ENCODE measurements at regions not wholly inside any gene's neighbourhood (a gene's known extent, or its start where the extent isn't known, plus 50 kb on each side); places are given as distances from the start of the nearest gene placed in this dataset.
"Not testable (repeated sequence)": the region's sequence is repeated elsewhere in the genome, so short reads cannot be mapped to it uniquely, and the experiment has no call there.

GRCh38 chrX:43375136-43375535, 281.0 kb upstream of the MAOA start:
- no peak for DNase-seq (ENCODE audit: low spot score)

- DNase-seq (ENCODE audit: low spot score), result no peak
Observed at GRCh38 chrX:43380704-43381103, 275.4 kb upstream of the MAOA start.

GRCh38 chrX:43386875-43387274, 269.2 kb upstream of the MAOA start:
- no peak for DNase-seq (ENCODE audit: low spot score)

- DNase-seq (ENCODE audit: low spot score), result no peak
Observed at GRCh38 chrX:43405191-43405590, 250.9 kb upstream of the MAOA start.

GRCh38 chrX:43423876-43424275, 232.2 kb upstream of the MAOA start:
- no peak for DNase-seq (ENCODE audit: low spot score)

GRCh38 chrX:43436517-43436916, 219.6 kb upstream of the MAOA start:
- DNase-seq (ENCODE audit: low spot score), result no peak

- no peak for DNase-seq (ENCODE audit: low spot score)
Observed at GRCh38 chrX:43446752-43447151, 209.3 kb upstream of the MAOA start.

- no peak for DNase-seq (ENCODE audit: low spot score)
Observed at GRCh38 chrX:43448688-43449087, 207.4 kb upstream of the MAOA start.

- DNase-seq (ENCODE audit: low spot score), result no peak
Observed at GRCh38 chrX:43450355-43450754, 205.7 kb upstream of the MAOA start.

- not testable (repeated sequence) for DNase-seq (ENCODE audit: low spot score)
Observed at GRCh38 chrX:43451976-43452686, 204.0 kb upstream of the MAOA start.

- DNase-seq (ENCODE audit: low spot score), result no peak
Observed at GRCh38 chrX:43456063-43456462, 200.0 kb upstream of the MAOA start.

- no peak for DNase-seq (ENCODE audit: low spot score)
Observed at GRCh38 chrX:43456906-43457305, 199.2 kb upstream of the MAOA start.

GRCh38 chrX:43467608-43468234, 188.4 kb upstream of the MAOA start:
- no peak for DNase-seq (ENCODE audit: low spot score)

- DNase-seq (ENCODE audit: low spot score), result no peak
Observed at GRCh38 chrX:43469391-43470054, 186.6 kb upstream of the MAOA start.

- DNase-seq (ENCODE audit: low spot score), result no peak
Observed at GRCh38 chrX:43474321-43474720, 181.8 kb upstream of the MAOA start.

GRCh38 chrX:43479070-43479469, 177.0 kb upstream of the MAOA start:
- DNase-seq (ENCODE audit: low spot score), result no peak

- DNase-seq (ENCODE audit: low spot score), result no peak
Observed at GRCh38 chrX:43479850-43480249, 176.2 kb upstream of the MAOA start.

- no peak for DNase-seq (ENCODE audit: low spot score)
Observed at GRCh38 chrX:43481576-43481975, 174.5 kb upstream of the MAOA start.

- DNase-seq (ENCODE audit: low spot score), result no peak
Observed at GRCh38 chrX:43493756-43494155, 162.3 kb upstream of the MAOA start.

- no peak for DNase-seq (ENCODE audit: low spot score)
Observed at GRCh38 chrX:43500246-43500645, 155.9 kb upstream of the MAOA start.

GRCh38 chrX:43500996-43501694, 155.0 kb upstream of the MAOA start:
- DNase-seq (ENCODE audit: low spot score), result no peak

- no peak for DNase-seq (ENCODE audit: low spot score)
Observed at GRCh38 chrX:43504394-43504793, 151.7 kb upstream of the MAOA start.

- DNase-seq (ENCODE audit: low spot score), result no peak
Observed at GRCh38 chrX:43505769-43506168, 150.3 kb upstream of the MAOA start.
